ENCODE measurements at regions not wholly inside any gene's neighbourhood (a gene's known extent, or its start where the extent isn't known, plus 50 kb on each side); places are given as distances from the start of the nearest gene placed in this dataset.
A peak's percentile ranks its signal among the peaks of the same experiment; 100 is the strongest.

DNA sequence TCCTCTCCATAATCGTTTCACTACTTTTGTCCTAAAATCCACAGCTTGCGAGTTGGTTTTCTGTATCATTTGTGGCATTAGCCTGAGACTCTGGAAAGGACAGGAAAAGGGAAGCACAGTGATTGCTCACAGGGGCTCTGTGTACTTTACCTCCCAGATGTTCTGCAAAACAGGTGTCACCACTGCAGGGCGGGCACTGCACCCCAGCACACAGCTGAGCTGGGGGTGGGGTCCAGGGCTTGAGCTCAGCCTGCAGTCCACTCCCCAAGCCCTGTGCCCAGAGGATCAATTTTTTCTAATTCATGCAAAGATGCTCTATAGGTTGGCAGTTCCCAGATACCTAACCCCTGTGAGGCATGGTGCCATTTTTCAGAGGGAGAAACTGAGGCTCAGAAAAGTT is 119.4 kb upstream of the GLI2 start:
- DNase-seq, result no peak

- DNase-seq, result no peak
Observed at GRCh38 chr2:120617055-120617454, 118.6 kb upstream of the GLI2 start.

DNA sequence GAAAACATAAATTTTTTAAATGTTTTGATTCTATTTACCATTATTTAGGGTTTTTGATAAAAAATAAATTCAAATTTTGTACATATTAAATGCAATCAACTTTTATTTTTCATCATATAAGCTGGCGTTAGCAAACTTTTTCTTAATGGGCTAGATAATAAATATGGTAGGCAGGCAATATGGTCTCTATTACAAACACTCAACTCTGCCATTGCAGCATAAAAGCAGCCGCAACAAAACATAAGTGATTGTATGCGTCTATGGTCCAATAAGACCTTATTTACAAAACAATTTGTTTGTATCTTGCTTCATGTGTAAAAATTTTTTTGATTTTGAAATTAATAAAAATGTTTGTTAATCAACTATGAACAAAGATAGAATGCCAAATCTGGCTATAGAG is 116.8 kb upstream of the GLI2 start:
- no peak for DNase-seq

DNA sequence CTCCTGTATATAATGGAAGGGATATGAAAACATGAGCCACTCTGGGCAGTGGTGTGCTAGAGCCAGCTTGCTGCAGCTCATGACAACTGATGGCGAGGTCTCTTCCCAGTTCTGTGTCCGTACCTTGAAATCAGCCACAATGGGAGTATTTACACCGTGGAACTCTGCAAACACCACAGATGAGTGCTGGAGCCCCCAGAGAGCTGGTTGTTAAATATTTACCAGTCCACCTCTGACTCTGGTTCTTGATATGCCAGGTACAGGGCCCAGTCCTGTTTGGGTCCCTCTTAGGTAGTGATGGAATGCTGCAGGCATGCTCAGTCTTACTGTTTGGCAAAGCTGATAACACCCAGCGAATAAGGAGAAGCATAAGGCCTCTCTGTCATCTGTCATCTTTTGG is 116.1 kb upstream of the GLI2 start:
- no peak for DNase-seq

GRCh38 chr2:120620025-120620793 is 115.5 kb upstream of the GLI2 start:
- no peak for DNase-seq

- DNase-seq, result no peak
Observed at GRCh38 chr2:120622159-120622869, 113.4 kb upstream of the GLI2 start.

DNA sequence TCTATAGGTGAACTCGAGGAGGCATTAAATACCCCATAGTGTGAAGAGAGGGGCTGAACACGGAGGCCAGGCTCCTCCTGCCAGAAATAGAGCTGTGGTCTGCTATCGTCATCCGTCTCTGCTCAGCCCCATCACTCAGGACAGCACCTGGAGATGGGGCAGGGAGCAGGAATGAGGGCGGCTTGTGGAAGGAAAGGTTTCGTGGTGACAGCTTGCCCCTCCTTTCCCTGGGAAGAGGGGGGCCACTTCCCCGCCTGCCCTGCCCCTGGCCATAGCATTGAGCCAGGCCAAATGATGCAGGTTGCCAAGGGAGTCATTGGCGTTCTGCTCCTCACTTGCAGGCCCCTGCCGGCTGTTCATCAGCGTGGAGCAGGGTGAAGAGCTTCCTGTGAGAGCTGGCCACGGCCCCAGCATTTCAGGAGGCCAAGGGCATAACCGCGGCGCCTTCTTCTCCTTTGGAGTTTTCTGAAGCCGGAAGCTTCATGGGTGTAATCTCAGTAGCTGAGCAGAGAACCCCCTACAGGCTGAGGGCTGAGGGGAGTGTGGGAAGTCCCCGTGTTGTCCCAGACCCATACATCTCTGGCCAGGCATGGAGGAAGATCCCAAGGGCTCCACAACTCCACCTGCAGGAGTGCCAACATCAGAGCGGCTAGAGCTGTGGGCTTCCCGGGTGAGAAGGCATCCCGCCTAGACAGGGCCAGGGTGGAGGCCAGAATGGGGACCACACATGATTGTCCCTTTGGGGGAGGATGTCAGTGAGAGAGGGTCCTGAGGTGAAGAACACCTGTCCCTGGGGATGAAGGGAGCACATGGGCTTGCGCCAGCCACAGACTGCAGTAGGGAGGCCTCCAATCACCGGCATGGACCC is 112.5 kb upstream of the GLI2 start:
- no peak for DNase-seq

GRCh38 chr2:120624061-120624737 is 111.5 kb upstream of the GLI2 start:
- DNase-seq, result no peak

- DNase-seq, result no peak
Observed at GRCh38 chr2:120624738-120625446, 110.8 kb upstream of the GLI2 start.

DNA sequence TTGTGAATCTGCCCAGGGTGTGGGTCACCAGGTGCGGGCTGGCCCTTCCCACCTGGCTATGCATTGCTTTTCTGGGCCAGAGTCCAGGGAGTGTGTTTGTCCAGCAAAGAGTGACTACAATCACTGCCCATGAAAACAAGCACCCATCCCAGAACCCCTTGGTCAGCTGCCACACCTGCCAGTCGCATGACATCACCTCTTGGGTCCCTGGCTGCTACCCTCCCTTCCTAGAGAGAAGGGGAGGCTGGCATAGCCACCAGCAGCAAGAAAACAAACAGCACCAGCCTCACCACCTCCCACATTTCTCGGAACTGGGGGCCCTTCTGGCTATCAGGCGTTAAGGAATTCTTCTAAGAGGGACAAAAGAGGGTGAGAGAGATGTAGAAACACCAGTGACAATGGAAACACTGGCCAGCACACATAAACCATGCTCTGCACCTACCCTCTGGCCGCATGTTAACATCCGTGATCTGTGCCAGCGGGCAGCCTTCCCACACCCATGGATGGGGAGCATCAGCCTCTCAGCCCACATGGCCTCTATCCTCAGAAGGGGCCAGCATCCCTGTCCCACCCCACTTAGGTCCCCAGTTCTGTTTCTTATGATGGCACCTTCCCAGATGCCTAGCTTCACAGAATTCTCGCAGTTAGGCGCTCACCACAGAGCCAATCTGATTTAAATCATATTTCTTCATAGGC is 109.7 kb upstream of the GLI2 start:
- no peak for DNase-seq

DNA sequence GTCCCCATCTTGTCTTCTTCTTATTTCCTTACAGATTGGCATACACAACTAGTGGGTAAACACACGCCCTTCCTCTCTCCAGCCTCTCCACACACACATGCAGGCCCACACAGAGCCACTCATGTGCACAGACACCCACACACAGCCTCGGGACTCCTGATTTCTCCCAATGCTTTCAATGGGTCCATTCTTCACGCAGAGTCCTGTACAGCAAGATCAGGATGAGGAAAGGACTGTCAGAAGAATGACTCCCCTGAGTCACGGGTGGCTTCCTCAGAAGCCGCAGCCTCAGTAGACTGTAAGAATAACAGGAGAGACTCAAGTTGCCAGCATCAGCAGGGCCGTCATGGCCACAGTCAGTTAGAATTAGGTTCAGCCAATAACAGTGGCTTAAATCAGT is 109.1 kb upstream of the GLI2 start:
- no peak for DNase-seq

GRCh38 chr2:120628248-120628647 is 107.4 kb upstream of the GLI2 start:
- DNase-seq, result no peak

GRCh38 chr2:120629241-120629895 is 106.3 kb upstream of the GLI2 start:
- DNase-seq, result no peak

DNA sequence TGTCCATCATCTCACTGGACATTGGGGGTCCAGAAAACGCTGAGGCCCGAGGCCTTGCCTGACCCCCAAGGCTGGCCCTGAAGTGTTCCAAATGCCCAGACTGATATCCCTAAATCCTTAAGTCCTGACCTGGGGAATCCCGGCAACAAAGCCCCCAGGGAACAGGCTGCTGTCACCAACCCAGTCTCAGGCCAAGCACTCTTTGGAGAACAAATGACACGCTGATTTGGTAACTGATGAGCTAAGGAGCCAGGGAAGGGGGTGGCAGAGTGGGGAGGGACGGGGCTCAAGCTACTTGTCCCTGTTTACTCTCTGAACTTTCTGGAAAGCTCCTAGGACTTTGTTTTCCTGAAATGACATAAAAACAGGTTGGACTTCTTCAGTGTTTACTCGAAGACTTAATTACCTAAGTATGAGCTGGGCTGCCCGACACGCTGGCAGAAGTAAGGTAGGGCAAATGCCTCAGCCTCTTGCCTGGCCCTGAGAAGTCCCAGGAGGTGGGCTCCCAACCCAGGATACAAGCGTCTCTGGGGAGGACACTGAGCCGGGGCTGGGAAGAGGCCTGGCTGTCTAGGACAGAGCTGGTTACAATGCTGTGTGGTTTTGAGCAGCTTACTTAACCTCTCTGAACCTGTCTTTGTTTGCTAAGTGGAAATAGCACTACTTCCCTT is 105.5 kb upstream of the GLI2 start:
- DNase-seq, result no peak

- DNase-seq, result no peak
Observed at GRCh38 chr2:120631236-120631635, 104.4 kb upstream of the GLI2 start.

GRCh38 chr2:120631724-120632123 is 103.9 kb upstream of the GLI2 start:
- peak; percentile 72 for DNase-seq

DNA sequence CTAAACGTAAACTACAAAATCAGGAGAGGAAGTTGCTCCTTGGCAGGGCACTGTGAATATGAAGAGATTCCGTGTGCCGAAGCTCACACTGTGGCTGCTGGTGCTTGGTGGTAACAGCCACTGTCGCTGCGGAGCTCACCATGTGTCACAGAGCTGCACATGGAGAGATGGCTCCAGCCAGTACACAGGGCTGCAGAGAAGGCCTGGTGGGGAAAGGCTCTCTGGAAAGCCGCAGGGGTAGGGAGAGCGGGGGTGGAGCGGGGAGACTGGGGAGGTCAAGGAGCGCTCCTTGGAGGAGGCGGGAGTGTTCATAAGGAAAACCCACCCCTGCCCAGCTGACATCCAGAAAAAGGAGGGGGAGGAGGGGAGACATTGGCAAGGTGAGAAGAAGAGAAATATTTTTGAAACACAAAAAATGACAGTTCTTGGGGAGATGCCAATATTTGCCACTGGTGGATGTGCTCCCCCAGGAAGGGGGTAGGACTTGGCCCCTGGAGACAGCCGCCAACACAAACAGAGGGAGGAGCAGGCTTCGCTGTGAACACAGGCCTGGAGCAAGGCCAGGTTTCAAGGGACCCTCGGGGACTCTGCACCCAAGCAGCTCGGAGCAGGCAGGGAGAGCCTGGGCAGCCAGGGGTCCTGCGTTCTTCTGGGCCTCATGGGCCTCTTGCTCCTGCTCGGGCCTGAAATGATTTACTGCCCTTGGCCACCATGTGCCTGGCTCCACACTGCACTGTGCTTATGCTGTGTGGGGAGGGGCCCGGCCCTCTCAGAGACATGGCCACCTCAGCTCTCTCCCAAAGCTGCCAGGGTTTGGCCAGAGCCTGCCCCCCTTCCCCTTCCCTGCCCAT is 102.6 kb upstream of the GLI2 start:
- peak; percentile 68 for DNase-seq

DNA sequence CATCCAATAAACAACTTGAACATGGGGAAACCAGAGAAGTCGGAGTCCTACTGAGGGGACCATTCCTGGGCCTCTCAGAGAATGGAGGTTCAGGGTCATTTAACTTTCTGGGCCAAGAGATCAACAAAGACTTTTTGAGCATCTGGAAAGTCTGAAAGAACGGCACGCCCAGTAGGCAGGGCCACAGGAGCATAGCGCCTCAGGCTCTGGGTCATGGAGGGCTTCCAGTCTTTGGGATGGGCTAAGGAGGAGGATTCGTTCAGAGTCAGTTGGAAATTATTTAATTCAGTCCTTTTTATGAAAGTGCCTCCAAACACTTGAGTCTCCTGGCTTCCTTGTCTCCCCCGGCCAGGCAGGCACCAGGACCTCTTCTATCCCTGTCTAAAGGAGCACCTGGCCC is 101.1 kb upstream of the GLI2 start:
- DNase-seq, result no peak

DNA sequence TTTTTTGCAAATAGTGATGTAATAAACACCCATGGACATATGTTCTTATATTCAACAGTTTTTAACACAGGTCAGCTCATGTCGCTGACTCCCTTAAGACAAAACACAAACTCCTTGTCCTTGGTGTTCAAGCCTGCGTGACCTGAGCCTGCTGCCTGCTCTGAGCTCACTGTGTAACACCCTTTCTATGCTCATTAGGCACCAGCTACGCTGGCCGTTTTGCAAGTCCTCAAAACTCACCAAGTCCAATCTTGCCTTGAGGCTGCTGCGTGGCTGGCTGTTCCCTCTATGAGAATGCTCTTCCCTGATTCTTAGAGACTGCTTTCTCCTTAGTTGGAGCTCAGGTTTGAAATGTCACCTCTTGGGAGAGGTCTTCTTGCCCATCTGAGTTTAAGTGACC is 100.5 kb upstream of the GLI2 start:
- DNase-seq, result no peak

- no peak for DNase-seq
Observed at GRCh38 chr2:120637847-120638246, 97.8 kb upstream of the GLI2 start.
